ENCODE measurements at regions not wholly inside any gene's neighbourhood (a gene's known extent, or its start where the extent isn't known, plus 50 kb on each side); places are given as distances from the start of the nearest gene placed in this dataset.

DNA sequence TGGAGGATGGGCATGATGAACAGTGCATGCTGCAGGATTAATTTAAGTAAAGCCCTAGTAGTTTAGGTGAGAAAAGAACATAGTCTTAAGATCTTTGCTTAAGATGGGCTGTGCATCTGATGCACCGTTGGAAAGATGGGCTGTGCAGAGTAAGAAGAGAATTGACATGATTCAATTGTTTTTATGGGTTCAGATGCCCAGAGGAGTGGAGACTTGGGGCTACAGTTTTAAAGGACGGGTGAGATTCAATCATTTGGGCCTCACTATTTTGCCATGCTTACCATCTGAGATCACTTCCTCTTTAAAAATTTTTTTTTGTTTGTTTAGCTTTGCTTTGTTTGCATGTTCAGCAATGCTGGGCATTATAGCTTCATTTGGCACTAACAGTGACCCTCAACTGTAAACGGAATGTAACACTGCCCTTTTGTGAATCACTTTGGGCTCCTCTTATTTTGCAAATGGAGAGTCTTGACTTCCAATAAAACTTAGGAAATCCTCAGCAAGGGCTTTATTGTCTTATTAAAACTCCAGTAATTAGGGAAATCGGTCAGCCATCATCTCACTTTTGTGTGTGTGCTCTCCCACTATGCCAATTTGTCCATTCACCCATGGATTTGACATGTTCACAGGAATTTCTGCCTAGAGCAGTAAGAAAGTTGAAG lies 216.1 kb upstream of the TLL1 start:
- H3K4me3 Mint-ChIP-seq = no peak overlapping the region
- no peak for ATAC-seq (replicated peaks in 1 of 2)
- H3K27me3 Mint-ChIP-seq (ENCODE audit: low read depth) = no peaks in the 10 kb centered on the region
- H3K27ac Mint-ChIP-seq = no peak overlapping the region
- H3K4me1 Mint-ChIP-seq (ENCODE audit: low read depth) = no peaks in the 10 kb centered on the region
- no peaks in the 10 kb centered on the region for H3K36me3 Mint-ChIP-seq (ENCODE audit: insufficient read depth in 2 of 2)
- H3K9me3 Mint-ChIP-seq = peaks cover 1 to 2% of the 10 kb centered on the region in 2 donors
- no peak for DNase-seq

DNA sequence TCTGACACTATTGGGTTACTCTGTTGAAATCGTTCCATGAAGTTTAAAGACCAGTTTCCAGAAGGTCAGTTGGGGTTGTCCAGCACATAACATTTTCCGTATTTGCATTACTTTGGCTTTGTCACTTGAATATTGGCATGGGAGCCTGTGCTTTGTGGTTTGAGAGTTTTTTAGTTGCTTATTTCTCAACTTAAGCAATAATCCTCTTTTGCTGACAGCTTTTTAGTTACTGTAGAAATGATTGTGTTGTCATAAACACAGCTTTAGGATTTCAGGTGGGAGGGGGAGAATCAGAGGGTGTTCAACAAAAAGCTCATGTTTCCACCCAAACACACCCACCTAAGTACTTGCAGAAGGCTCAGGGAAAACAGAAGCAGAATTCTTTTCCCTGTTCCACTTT lies 210.7 kb upstream of the TLL1 start:
- Mint-ChIP-seq H3K27me3 (ENCODE audit: low read depth) (no peaks in the 10 kb centered on the region), H3K27ac (no peak overlapping the region), H3K4me3 (no peak overlapping the region), H3K4me1 (ENCODE audit: low read depth) (no peaks in the 10 kb centered on the region), H3K9me3 (no peaks in the 10 kb centered on the region), H3K36me3 (ENCODE audit: insufficient read depth in 2 of 2) (no peaks in the 10 kb centered on the region)
- DNase-seq (no peak), ATAC-seq (replicated peaks in 1 of 2) (no peak)

DNA sequence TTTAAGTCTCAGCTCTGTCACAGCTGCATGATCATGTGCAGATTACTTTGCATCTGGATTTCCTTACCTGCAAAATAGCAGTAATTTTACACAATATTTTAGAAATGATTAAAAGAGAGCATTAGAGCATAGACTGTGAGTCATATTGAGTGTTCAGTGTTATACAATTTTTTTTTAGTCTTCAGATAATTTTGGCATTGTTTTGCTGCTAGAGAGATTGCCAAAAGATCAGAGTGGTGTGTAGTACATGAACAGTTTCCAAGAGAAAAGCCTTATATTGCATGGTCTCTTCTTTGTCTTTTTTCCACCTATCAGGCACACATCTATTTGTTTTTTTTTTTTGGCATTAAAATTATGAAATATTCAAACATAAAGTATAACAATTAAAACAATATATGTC lies 209.6 kb upstream of the TLL1 start:
- Mint-ChIP-seq H3K27me3 (ENCODE audit: low read depth) (no peaks in the 10 kb centered on the region), H3K4me1 (ENCODE audit: low read depth) (no peaks in the 10 kb centered on the region), H3K4me3 (no peak overlapping the region), H3K9me3 (no peaks in the 10 kb centered on the region), H3K27ac (no peak overlapping the region), H3K36me3 (ENCODE audit: insufficient read depth in 2 of 2) (no peaks in the 10 kb centered on the region)
- no peak for ATAC-seq (replicated peaks in 1 of 2)
- DNase-seq = no peak

DNA sequence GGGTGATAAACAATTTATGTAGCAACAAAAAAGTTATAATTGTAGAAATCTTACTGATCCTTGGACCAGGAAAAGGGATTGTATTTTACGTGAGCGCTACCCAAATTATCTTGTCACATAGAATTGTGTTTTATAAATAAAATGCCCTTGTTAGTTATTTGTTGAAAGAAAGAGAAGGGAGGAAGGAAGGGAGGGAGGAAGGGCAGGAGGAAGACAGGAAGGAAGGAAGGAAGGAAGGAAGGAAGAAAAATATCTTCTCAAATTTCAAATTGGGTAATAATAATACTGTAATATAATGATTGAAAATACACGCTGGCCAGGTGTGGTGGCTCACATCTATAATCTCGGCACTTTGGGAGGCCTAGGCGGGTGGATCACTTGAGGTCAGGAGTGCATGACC lies 206.2 kb upstream of the TLL1 start:
- H3K9me3 Mint-ChIP-seq = no peaks in the 10 kb centered on the region
- no peaks in the 10 kb centered on the region for H3K4me1 Mint-ChIP-seq (ENCODE audit: low read depth)
- no peak for ATAC-seq (replicated peaks in 1 of 2)
- DNase-seq = no peak
- H3K4me3 Mint-ChIP-seq = no peak overlapping the region
- no peaks in the 10 kb centered on the region for H3K36me3 Mint-ChIP-seq (ENCODE audit: insufficient read depth in 2 of 2)
- H3K27me3 Mint-ChIP-seq (ENCODE audit: low read depth) = no peaks in the 10 kb centered on the region
- no peak overlapping the region for H3K27ac Mint-ChIP-seq

DNA sequence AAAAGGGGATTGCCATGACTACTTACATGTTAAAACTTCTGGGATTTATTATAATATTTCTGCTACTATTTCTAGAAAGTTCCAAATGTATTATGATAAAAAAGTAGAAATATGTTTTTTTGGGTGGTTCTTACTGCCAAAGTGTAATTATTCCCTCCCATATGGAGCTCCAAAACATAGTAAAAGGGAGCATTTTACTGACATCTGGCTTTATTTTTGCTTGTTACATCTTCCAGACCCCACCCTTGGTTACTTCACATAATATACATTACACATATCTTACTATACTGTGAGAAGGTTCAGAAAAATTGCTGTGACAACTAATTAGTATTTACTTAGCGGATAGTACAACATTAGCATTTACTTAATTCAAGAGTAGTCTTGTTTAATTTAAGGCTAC lies 205.1 kb upstream of the TLL1 start:
- Mint-ChIP-seq H3K4me1 (ENCODE audit: low read depth) (no peaks in the 10 kb centered on the region), H3K4me3 (no peak overlapping the region), H3K36me3 (ENCODE audit: insufficient read depth in 2 of 2) (no peaks in the 10 kb centered on the region), H3K27ac (no peak overlapping the region), H3K27me3 (ENCODE audit: low read depth) (no peaks in the 10 kb centered on the region), H3K9me3 (no peaks in the 10 kb centered on the region)
- ATAC-seq (replicated peaks in 1 of 2) (no peak), DNase-seq (no peak)

DNA sequence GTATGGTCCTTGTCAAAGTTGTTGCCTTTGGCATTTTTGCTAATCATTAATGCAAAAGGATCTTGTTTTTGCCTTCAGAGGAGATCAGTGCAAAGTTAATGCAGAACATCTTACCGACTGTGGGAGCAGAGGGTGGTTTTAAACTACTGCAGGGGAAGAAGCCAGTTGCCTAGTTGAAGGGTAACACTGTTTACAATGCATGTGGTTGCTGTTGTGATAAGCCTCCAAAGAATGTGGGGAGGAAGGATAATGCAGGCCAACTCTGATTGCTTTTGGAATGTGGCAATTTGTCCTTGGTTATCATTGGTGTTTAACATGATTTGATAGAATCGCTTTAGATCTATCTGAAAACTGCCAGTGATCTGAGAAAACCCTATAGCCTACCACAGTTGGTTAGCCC lies 204.3 kb upstream of the TLL1 start:
- no peaks in the 10 kb centered on the region for H3K4me1 Mint-ChIP-seq (ENCODE audit: low read depth)
- H3K36me3 Mint-ChIP-seq (ENCODE audit: insufficient read depth in 2 of 2) = no peaks in the 10 kb centered on the region
- H3K4me3 Mint-ChIP-seq = no peak overlapping the region
- ATAC-seq (replicated peaks in 1 of 2) (no peak), DNase-seq (no peak)
- H3K27me3 Mint-ChIP-seq (ENCODE audit: low read depth) = no peaks in the 10 kb centered on the region
- H3K27ac Mint-ChIP-seq = no peak overlapping the region
- H3K9me3 Mint-ChIP-seq = no peaks in the 10 kb centered on the region

DNA sequence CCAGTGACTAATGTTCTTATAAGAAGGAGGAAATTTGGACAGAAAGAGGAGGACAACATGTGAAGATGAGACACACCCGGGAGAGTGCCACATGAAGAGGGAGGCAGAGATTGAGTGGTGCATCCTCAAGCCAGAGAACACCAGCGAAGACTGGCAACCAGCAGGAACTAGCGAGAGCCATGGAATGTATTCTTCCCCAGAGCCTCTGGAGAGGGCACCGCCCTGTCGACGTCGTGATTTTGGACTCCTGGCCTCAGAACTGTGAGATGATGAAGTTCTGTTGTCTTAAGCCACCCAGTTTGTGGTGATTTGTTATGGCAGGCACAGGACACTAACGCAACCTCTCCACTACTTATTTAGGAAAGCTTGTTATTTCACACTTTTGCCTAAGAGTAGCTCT lies 196.0 kb upstream of the TLL1 start:
- no peaks in the 10 kb centered on the region for H3K4me1 Mint-ChIP-seq (ENCODE audit: low read depth)
- no peak for DNase-seq
- no peaks in the 10 kb centered on the region for H3K36me3 Mint-ChIP-seq (ENCODE audit: insufficient read depth in 2 of 2)
- H3K9me3 Mint-ChIP-seq = peaks cover 0 to 3% of the 10 kb centered on the region in 2 donors
- no peak for ATAC-seq (replicated peaks in 1 of 2)
- no peaks in the 10 kb centered on the region for H3K27me3 Mint-ChIP-seq (ENCODE audit: low read depth)
- no peak overlapping the region for H3K4me3 Mint-ChIP-seq
- no peak overlapping the region for H3K27ac Mint-ChIP-seq

DNA sequence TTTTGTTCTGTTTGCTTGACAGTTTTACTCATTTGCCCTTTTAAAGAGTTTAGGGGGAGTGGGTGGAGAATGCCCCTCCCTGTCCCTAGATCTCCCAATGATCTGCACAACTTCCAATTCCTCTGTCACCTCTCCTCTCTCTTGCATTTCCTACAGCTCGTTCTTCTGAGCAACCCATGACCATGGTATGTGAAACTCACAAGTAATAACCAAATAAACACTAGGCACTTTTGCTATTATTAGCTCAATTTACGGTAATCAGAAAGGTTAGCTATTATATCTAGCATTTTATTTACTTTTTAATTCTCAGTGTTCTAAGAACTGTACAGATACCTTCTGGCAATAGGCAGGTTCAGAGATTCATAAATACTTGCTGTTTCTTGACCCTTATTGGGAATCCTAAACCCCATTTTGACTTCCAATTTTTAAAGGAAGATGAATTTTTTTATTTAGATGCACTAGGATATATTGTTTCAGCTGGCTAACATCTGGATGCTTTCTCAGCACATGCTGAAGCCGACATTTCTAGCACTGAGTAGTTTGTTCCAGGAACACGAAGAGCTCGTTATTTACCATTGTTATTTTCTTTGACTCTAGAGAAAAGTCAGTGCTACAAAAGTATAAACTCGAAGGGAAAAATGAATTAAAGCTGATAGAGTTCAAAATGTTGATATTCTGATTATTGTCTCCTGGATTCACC lies 194.7 kb upstream of the TLL1 start:
- H3K27ac Mint-ChIP-seq = no peak overlapping the region
- no peaks in the 10 kb centered on the region for H3K27me3 Mint-ChIP-seq (ENCODE audit: low read depth)

DNA sequence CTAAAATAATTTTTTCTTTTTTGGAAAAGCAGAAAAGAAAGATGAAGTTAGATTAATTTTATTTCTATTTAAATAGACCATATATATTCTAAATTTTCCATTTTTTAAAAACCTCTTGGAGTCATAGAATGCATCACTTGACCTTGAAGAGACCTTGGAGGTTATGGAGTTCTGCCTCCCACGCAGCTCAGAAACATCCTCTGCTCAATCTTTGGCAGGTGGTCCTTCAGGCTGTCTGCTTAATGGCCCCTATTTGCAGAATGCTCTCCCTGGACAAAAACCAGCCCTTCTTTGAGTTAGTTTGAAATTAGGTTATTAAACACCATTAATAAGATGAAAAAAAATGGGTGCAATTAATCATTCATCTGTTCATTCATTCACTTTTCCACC lies 194.1 kb upstream of the TLL1 start:
- Mint-ChIP-seq H3K9me3 (peaks cover 0 to 3% of the 10 kb centered on the region in 2 donors), H3K27me3 (ENCODE audit: low read depth) (no peaks in the 10 kb centered on the region), H3K4me1 (ENCODE audit: low read depth) (no peaks in the 10 kb centered on the region), H3K36me3 (ENCODE audit: insufficient read depth in 2 of 2) (no peaks in the 10 kb centered on the region), H3K27ac (no peak overlapping the region), H3K4me3 (no peak overlapping the region)
- ATAC-seq (replicated peaks in 1 of 2) = no peak
- DNase-seq = no peak

More for the DNA sequence above, 194.7 kb upstream of the TLL1 start:
- no peaks in the 10 kb centered on the region for H3K36me3 Mint-ChIP-seq (ENCODE audit: insufficient read depth in 2 of 2)
- ATAC-seq (replicated peaks in 1 of 2) (no peak), DNase-seq (no peak)
- no peak overlapping the region for H3K4me3 Mint-ChIP-seq
- peaks cover 0 to 3% of the 10 kb centered on the region in 2 donors for H3K9me3 Mint-ChIP-seq
- no peaks in the 10 kb centered on the region for H3K4me1 Mint-ChIP-seq (ENCODE audit: low read depth)

DNA sequence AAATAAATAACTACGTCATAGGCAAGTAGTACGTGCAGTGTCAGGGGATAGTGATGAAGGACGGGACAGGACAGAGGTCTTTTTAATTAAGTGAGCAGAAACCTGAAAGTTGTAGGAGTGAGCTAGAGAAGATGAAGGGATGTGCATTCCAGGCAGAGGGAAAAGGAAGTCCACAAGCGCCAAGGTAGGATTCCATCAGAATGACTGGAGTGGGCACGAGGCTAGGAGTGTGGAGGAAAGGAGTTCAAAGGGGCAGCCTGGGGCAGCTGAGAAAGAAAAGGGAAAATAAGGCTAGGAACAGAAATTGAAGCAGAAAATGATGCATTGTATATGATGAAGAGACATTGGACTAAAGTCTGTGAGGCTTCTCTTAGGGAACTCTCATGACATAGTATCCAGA lies 192.2 kb upstream of the TLL1 start:
- ATAC-seq (replicated peaks in 1 of 2) (no peak), DNase-seq (no peak)
- Mint-ChIP-seq H3K27me3 (ENCODE audit: low read depth) (no peaks in the 10 kb centered on the region), H3K9me3 (peaks cover 0 to 3% of the 10 kb centered on the region in 2 donors), H3K36me3 (ENCODE audit: insufficient read depth in 2 of 2) (no peaks in the 10 kb centered on the region), H3K4me1 (ENCODE audit: low read depth) (no peaks in the 10 kb centered on the region), H3K4me3 (no peak overlapping the region), H3K27ac (no peak overlapping the region)

DNA sequence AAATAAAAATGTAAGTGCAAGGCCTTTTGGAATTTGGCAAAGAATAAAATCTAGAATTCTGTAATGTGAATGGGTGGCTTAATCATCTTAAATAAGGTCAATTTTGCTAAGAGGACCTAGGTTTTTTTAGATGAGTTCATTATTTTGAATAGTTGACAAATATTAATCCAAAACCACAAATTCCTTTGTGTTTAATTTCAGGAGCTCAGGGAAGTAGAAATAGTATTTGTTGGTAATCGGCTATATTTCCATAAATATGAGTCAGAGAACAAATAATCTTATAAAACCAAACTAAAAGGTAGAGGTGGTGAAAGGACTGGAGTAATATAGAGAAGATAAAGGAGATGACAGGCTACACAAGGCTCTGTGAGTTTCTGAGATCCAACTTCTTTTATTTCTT lies 190.4 kb upstream of the TLL1 start:
- Mint-ChIP-seq H3K27ac (no peak overlapping the region), H3K36me3 (ENCODE audit: insufficient read depth in 2 of 2) (no peaks in the 10 kb centered on the region), H3K27me3 (ENCODE audit: low read depth) (no peaks in the 10 kb centered on the region), H3K4me1 (ENCODE audit: low read depth) (no peaks in the 10 kb centered on the region), H3K4me3 (no peak overlapping the region), H3K9me3 (peaks cover 0 to 3% of the 10 kb centered on the region in 2 donors)
- ATAC-seq (replicated peaks in 1 of 2) (no peak), DNase-seq (no peak)

DNA sequence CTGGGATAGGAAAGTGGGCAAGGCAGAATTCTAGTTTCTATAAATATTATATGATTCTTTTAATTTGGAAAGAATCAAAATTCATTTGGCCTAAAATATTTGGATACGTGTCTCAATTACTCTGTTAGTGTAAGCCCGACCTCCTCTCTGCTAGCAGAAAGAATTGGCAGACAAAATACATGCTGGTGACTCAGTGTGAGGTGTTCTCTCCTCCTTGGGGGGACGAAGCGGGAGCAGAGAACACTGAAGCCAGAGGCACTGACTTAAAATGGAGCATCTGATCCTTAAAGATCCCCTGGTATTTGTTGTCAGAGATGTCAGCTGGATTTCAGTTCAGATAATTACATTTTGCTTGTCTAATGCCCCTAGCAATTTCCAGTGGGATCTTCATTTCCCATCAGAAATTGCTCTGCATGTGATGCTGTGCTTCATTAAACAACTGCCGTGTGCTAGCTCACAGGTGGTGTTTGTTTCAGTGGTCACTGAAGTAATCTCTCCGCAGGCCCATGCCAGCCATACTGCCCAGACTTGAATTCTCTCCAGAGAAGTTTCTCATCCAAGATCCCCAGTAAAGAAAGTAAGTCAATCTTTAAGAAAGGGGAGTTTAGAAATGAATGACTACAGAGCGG lies 188.7 kb upstream of the TLL1 start:
- ATAC-seq (replicated peaks in 1 of 2) (no peak), DNase-seq (no peak)
- Mint-ChIP-seq H3K4me3 (no peak overlapping the region), H3K4me1 (ENCODE audit: low read depth) (no peaks in the 10 kb centered on the region), H3K27ac (no peak overlapping the region), H3K27me3 (ENCODE audit: low read depth) (no peaks in the 10 kb centered on the region), H3K9me3 (peaks cover 0 to 3% of the 10 kb centered on the region in 2 donors), H3K36me3 (ENCODE audit: insufficient read depth in 2 of 2) (no peaks in the 10 kb centered on the region)

DNA sequence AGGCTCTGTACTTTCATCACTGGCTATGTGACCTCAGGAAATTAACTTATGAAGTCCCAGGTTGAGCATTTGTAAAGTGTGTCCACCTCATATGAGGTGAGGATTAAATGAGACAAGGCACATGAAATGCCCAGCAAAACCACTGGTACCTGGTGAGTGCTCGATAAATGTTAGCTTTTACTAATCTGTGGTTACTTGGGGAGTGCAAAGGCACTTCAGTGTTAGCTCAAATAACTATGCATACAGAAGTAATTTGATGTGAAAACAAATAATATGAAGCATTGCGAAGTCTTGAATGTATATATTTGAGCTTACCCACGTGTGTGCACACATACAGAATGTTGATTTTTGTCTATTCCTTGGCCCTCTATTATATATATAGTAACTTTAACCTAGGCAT lies 186.3 kb upstream of the TLL1 start:
- Mint-ChIP-seq H3K36me3 (ENCODE audit: insufficient read depth in 2 of 2) (no peaks in the 10 kb centered on the region), H3K9me3 (no peaks in the 10 kb centered on the region), H3K4me3 (no peak overlapping the region), H3K27me3 (ENCODE audit: low read depth) (no peaks in the 10 kb centered on the region), H3K27ac (no peak overlapping the region), H3K4me1 (ENCODE audit: low read depth) (no peaks in the 10 kb centered on the region)
- ATAC-seq (replicated peaks in 1 of 2) (no peak), DNase-seq (no peak)

DNA sequence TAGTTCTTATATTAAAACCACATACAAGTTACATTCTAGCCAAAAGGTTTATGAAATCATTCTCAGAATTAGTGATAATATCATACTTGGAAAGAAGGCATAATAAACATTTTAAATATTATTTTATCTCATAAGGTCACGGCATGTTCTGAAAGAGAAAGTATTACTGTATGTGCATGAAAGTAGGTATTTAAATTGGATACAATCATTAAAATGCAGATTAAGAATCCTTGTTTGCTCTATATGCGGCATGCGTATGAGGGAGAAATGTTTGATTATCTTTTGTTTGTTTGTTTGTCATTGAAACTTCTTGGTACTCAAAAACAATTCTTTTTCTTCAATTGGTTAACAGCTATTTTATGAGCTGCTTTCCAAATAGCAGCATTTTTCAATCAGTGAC lies 183.9 kb upstream of the TLL1 start:
- H3K27ac Mint-ChIP-seq = no peak overlapping the region
- ATAC-seq (replicated peaks in 1 of 2) = no peak

More for the DNA sequence above, 183.9 kb upstream of the TLL1 start:
- Mint-ChIP-seq H3K36me3 (ENCODE audit: insufficient read depth in 2 of 2) (no peaks in the 10 kb centered on the region), H3K9me3 (no peaks in the 10 kb centered on the region), H3K27me3 (ENCODE audit: low read depth) (no peaks in the 10 kb centered on the region), H3K4me1 (ENCODE audit: low read depth) (no peaks in the 10 kb centered on the region), H3K4me3 (no peak overlapping the region)
- DNase-seq = no peak

Measured in activated T-cell treated with anti-CD3 and anti-CD28 coated beads, Interleukin-2, amount 50 U/mL, for 72 hours (primary cell).